ENCODE measurements at regions not wholly inside any gene's neighbourhood (a gene's known extent, or its start where the extent isn't known, plus 50 kb on each side); places are given as distances from the start of the nearest gene placed in this dataset.

- intact Hi-C loops (cut with DNase I; ENCODE audit: low total_unique reads), result no loop called here
- Histone ChIP-seq H3K9me3 (no peaks in the 10 kb centered on the region), H3K36me3 (ENCODE audit: low read depth, missing control alignments) (no peaks in the 10 kb centered on the region), H3K27ac (no peak overlapping the region), H3K27me3 (no peaks in the 10 kb centered on the region), H3K4me3 (no peak overlapping the region), H3K4me1 (peaks cover 9% of the 10 kb centered on the region)
- TF ChIP-seq, protein P1, sequence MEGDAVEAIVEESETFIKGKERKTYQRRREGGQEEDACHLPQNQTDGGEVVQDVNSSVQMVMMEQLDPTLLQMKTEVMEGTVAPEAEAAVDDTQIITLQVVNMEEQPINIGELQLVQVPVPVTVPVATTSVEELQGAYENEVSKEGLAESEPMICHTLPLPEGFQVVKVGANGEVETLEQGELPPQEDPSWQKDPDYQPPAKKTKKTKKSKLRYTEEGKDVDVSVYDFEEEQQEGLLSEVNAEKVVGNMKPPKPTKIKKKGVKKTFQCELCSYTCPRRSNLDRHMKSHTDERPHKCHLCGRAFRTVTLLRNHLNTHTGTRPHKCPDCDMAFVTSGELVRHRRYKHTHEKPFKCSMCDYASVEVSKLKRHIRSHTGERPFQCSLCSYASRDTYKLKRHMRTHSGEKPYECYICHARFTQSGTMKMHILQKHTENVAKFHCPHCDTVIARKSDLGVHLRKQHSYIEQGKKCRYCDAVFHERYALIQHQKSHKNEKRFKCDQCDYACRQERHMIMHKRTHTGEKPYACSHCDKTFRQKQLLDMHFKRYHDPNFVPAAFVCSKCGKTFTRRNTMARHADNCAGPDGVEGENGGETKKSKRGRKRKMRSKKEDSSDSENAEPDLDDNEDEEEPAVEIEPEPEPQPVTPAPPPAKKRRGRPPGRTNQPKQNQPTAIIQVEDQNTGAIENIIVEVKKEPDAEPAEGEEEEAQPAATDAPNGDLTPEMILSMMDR (IDR thresholded peaks at IDR 0.05), result no peak
- no peak for TF ChIP-seq POLR2A (IDR thresholded peaks at IDR 0.05)
- WGBS, 2 donors, result 93 to 95% methylated on average over 8 to 9 of the region's 9 CpGs
- DNase-seq, result no peak
These were observed 565.1 kb downstream of the NPHP4 start for GRCh38 chr1:5427026-5427613.

DNA sequence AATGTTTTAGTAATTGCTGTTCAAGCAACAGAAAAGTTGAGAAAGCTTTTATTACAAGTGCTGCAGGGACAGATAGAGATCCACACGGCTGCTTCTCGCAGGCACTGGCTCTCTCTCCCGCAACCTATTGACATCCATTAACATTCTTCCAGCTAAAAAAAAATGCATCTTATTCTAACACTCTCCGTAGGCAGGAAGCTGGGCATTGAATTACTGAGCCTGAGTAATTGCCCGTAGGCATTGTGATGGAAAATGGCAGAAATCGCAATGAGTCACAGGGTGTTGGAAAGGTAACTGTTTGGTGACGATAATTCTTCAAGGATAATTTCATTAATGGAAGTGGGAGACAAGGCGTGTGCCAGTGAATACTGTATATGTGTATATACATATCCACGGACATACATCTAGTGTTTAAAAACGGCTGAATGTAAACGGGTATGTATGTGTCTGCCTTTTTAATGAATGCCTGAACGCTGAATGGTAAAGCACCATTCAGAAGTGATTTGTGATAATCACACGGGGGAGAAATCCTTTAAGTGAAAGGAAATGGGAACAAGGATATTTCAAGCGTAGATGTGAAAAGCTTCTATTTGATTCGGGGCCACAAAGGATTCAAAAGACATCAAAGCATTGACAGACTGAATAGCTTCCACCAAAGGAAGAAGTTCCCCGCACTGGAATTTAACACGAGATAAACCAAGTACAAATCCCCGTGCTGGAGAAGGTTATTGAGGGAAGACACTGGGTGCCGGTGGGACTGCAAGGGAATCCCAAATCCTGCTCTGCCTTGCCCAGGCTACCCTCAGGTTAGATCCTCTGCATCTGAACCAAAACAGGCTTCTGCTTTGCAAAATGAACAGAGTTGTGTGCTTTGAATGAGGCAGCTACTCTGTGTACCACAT is 567.2 kb downstream of the NPHP4 start:
- TF ChIP-seq, protein P1 (IDR thresholded peaks at IDR 0.05), result no peak
- no peak for TF ChIP-seq POLR2A (IDR thresholded peaks at IDR 0.05)
- H3K27me3 ChIP-seq, result no peaks in the 10 kb centered on the region
- 43 to 44% methylated on average over 19 of the region's 19 CpGs for WGBS, 2 donors

GRCh38 chr1:5423109-5423508 is 569.1 kb downstream of the NPHP4 start:
- Histone ChIP-seq H3K36me3 (ENCODE audit: low read depth, missing control alignments) (no peaks in the 10 kb centered on the region), H3K4me1 (peaks cover 3% of the 10 kb centered on the region), H3K27me3 (no peaks in the 10 kb centered on the region), H3K27ac (no peak overlapping the region), H3K4me3 (no peak overlapping the region), H3K9me3 (no peaks in the 10 kb centered on the region)
- 29 to 47% methylated on average over 8 of the region's 10 CpGs for WGBS, 2 donors
- TF ChIP-seq, protein P1 (IDR thresholded peaks at IDR 0.05), result no peak
- TF ChIP-seq POLR2A (IDR thresholded peaks at IDR 0.05), result no peak
- intact Hi-C loops (cut with DNase I; ENCODE audit: low total_unique reads), result no loop called here
- no peak for DNase-seq

More for the DNA sequence above, 567.2 kb downstream of the NPHP4 start:
- Histone ChIP-seq H3K36me3 (ENCODE audit: low read depth, missing control alignments) (no peaks in the 10 kb centered on the region), H3K4me1 (peaks cover 7% of the 10 kb centered on the region), H3K4me3 (no peak overlapping the region), H3K27ac (no peak overlapping the region), H3K9me3 (no peaks in the 10 kb centered on the region)
- intact Hi-C loops (cut with DNase I; ENCODE audit: low total_unique reads), result no loop called here
- no peak for DNase-seq

DNA sequence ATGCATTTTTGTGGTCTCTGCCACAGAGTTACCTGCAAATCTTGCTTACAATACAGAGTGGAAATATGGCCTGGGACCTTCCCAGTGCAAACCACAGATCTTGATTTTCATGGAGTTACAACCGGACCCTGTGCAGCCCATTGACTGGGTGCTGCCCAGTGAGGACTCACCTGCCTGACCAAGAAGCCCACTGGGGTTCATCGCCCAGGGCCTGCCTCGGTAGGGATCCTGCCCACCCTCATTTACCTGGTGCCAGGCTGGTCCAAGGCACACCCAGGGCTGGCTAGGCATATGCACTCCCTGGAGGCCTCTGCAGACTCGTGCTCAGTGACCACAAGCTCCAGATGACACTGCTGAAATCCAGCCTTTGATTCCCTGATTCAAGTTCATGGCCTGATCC is 572.7 kb downstream of the NPHP4 start:
- intact Hi-C loops (cut with DNase I; ENCODE audit: low total_unique reads), result no loop called here
- WGBS, 2 donors, result 80 to 96% methylated on average over 1 to 4 of the region's 4 CpGs
- TF ChIP-seq POLR2A (IDR thresholded peaks at IDR 0.05), result no peak
- TF ChIP-seq, protein P1 (IDR thresholded peaks at IDR 0.05), result no peak
- Histone ChIP-seq H3K27me3 (no peaks in the 10 kb centered on the region), H3K4me1 (no peaks in the 10 kb centered on the region), H3K36me3 (ENCODE audit: low read depth, missing control alignments) (no peaks in the 10 kb centered on the region), H3K9me3 (no peaks in the 10 kb centered on the region), H3K27ac (no peak overlapping the region), H3K4me3 (no peak overlapping the region)
- DNase-seq, result no peak
